HCT116 (cell line): ENCODE measurements at regions not wholly inside any gene's neighbourhood (a gene's known extent, or its start where the extent isn't known, plus 50 kb on each side); places are given as distances from the start of the nearest gene placed in this dataset.
A peak's percentile ranks its signal among the peaks of the same experiment; 100 is the strongest.

Source experiments
- ATAC-seq: fragments of 200-7000 bp; cut with Tn5 transposase; 2 replicates; pipeline ENCODE4 v1.9.1; 2020; ENCODE audit warnings: mild to moderate bottlenecking, moderate library complexity
- BruUV-seq: library from RNA; stranded (reverse); fragments of 400-500 nt; replicated peaks from 2 replicates; lab custom pipeline; 2021; lab: Mats Ljungman, UMichigan
- CTCF ChIA-PET: fragments of 300-600 bp; sonication (Branson Sonifier 250); formaldehyde crosslinking; loops from one replicate; lab custom pipeline; 2021; ENCODE audit warnings: antibody characterized with exemption; lab: Charles Lee
- POLR2A ChIA-PET: fragments of 300-600, 350-600 bp; sonication (Branson Sonifier 250); formaldehyde crosslinking; loops from one replicate; lab custom pipeline; 2021; ENCODE audit warnings: antibody characterized with exemption; lab: Charles Lee
- RAD21 ChIA-PET, 2 experiments: fragments of 300-600 bp; sonication (Branson Sonifier 250); formaldehyde crosslinking; loops; one replicate each; lab custom pipeline; 2023; ENCODE audit warnings: low total read pairs in 2 of 2; ENCODE audit not compliant: uncharacterized antibody in 2 of 2, unreplicated experiment in 2 of 2, low non-redundant PET in 1 of 2; lab: Charles Lee
- DNase-seq: peaks from one replicate; pipeline ENCODE4 v3.0.0-alpha.2; 2010; ENCODE audit warnings: low read depth, low spot score
- H2AFZ ChIP-seq: fragments of 200-600 bp; shearing (Covaris generic), sonication (generic); 2 replicates; pipeline ENCODE4 v1.6.1; 2017; ENCODE audit warnings: low read depth, mixed run types, mixed read lengths, antibody characterized with exemption, low read length; ENCODE audit not compliant: poor library complexity, severe bottlenecking
- H3K27ac ChIP-seq: 2 replicates; pipeline ENCODE4 v1.5.1; 2012; ENCODE audit warnings: low read depth, low read length
- H3K27me3 ChIP-seq: fragments of 200-600 bp; sonication (generic); 2 replicates; pipeline ENCODE4 v1.6.1; 2016; ENCODE audit warnings: mixed run types, low read length, mixed read lengths; ENCODE audit not compliant: insufficient read depth
- H3K36me3 ChIP-seq, 2 experiments: fragments of 200-500 bp in 1 of 2; fragments of 200-600 bp in 1 of 2; sonication (Bioruptor generic) in 1 of 2; sonication (generic) in 1 of 2; 2 replicates each; pipeline versions ENCODE4 v1.5.1 to v1.6.1; 2014 to 2016; ENCODE audit warnings: low read length in 2 of 2, inconsistent platforms in 1 of 2, mixed read lengths in 1 of 2, mixed run types in 1 of 2; ENCODE audit not compliant: insufficient read depth in 2 of 2, control insufficient read depth in 1 of 2
- H3K4me1 ChIP-seq, 2 experiments: fragments of 200-600 bp in 1 of 2; sonication (generic) in 1 of 2; 2 replicates each; pipeline versions ENCODE4 v1.5.1 to v1.6.1; 2012 to 2017; ENCODE audit warnings: low read length in 2 of 2, inconsistent platforms in 1 of 2, mild to moderate bottlenecking in 1 of 2, mixed read lengths in 1 of 2, mixed run types in 1 of 2, moderate library complexity in 1 of 2; ENCODE audit not compliant: insufficient read depth in 2 of 2, control insufficient read depth in 1 of 2
- H3K4me2 ChIP-seq: fragments of 200-600 bp; sonication (generic); 2 replicates; pipeline ENCODE4 v1.6.1; 2017; ENCODE audit warnings: mixed run types, low read length, mixed read lengths
- H3K4me3 ChIP-seq, 2 experiments: fragments of 200-600 bp in 1 of 2; sonication (generic) in 1 of 2; replicated peaks in 1 of 2; 2 replicates each; pipeline ENCODE4 v1.5.1; 2011 to 2016; ENCODE audit warnings: low read length in 2 of 2, control low read depth in 1 of 2, low read depth in 1 of 2, mild to moderate bottlenecking in 1 of 2, mixed read lengths in 1 of 2, mixed run types in 1 of 2
- H3K79me2 ChIP-seq: fragments of 200-600 bp; sonication (generic); 2 replicates; pipeline ENCODE4 v1.6.1; 2017; ENCODE audit warnings: mild to moderate bottlenecking, mixed run types, low read length, moderate library complexity, mixed read lengths; ENCODE audit not compliant: insufficient read depth
- H3K9ac ChIP-seq: fragments of 200-600 bp; sonication (generic); 2 replicates; pipeline ENCODE4 v1.6.1; 2016; ENCODE audit warnings: low read length, mixed read lengths
- H3K9me2 ChIP-seq: fragments of 200-600 bp; sonication (generic), shearing (Covaris generic); 2 replicates; pipeline ENCODE4 v1.6.1; 2017; ENCODE audit warnings: mixed run types, mild to moderate bottlenecking, moderate library complexity; ENCODE audit not compliant: insufficient read depth
- H3K9me3 ChIP-seq, 2 experiments: fragments of 200-500 bp in 1 of 2; fragments of 200-600 bp in 1 of 2; sonication (Bioruptor generic) in 1 of 2; sonication (generic) in 1 of 2; 2 replicates each; pipeline ENCODE4 v1.6.1; 2014 to 2017; ENCODE audit warnings: low read length in 2 of 2, mixed read lengths in 2 of 2, inconsistent platforms in 1 of 2, low read depth in 1 of 2, mild to moderate bottlenecking in 1 of 2, mixed run types in 1 of 2, moderate library complexity in 1 of 2; ENCODE audit not compliant: control insufficient read depth in 1 of 2, insufficient read depth in 1 of 2
- H4K20me1 ChIP-seq: fragments of 200-600 bp; sonication (generic), shearing (Covaris generic); 2 replicates; pipeline ENCODE4 v1.6.1; 2017; ENCODE audit warnings: mixed run types, mild to moderate bottlenecking, moderate library complexity; ENCODE audit not compliant: insufficient read depth
- CBX3 ChIP-seq: IDR thresholded peaks from 2 replicates; pipeline ENCODE4 v1.6.1; 2012; ENCODE audit warnings: low read depth
- FOSL1 ChIP-seq: IDR thresholded peaks from 2 replicates; pipeline ENCODE4 v1.6.1; 2012; ENCODE audit warnings: low read depth
- JUND ChIP-seq: IDR thresholded peaks from 2 replicates; pipeline ENCODE4 v1.6.1; 2012
- POLR2A ChIP-seq: IDR thresholded peaks from 2 replicates; pipeline ENCODE4 v1.7.0; 2011; ENCODE audit warnings: borderline replicate concordance; ENCODE audit not compliant: insufficient read depth, insufficient read length; ENCODE audit errors: extremely low read depth
- RAD21 ChIP-seq: IDR thresholded peaks from 2 replicates; pipeline ENCODE4 v1.6.1; 2012; ENCODE audit warnings: low read depth, mild to moderate bottlenecking
- SP1 ChIP-seq: IDR thresholded peaks from 2 replicates; pipeline ENCODE4 v1.6.1; 2012; ENCODE audit warnings: low read depth
- ZFX ChIP-seq: fragments of 450-650 bp; IDR thresholded peaks from 2 replicates; pipeline ENCODE4 v1.6.1; 2017
- intact Hi-C: fragments of 100-400 bp; cut with micrococcal nuclease; formaldehyde crosslinking; loops from 2 replicates; pipeline ENCODE4 v1.10.0; 2022
- TF ChIP-seq, protein P1 (sequence below): IDR thresholded peaks from 2 replicates; pipeline ENCODE4 v1.6.1; 2012

GRCh38 chr12:75951399-75952278 lies 79.9 kb downstream of the PHLDA1 start:
- CTCF ChIA-PET = no interaction called here
- RAD21 ChIA-PET = interaction anchor here in 1 of 2 experiments (0.6 kb wide), 1 partner anchor 67 kb away, joined by 6 read pairs; no protein-coding TSS in a partner anchor

GRCh38 chr12:75947156-75947723 lies 84.3 kb downstream of the PHLDA1 start:
- TF ChIP-seq CBX3 (no peak), JUND (0 out of 2 replicates have a peak, but pooled peaks have one; percentile 21), ZFX (no peak), SP1 (0 out of 2 replicates have a peak, but pooled peaks have one; percentile 6), FOSL1 (0 out of 2 replicates have a peak, but pooled peaks have one; percentile 15), RAD21 (no peak)
- TF ChIP-seq, protein P1, sequence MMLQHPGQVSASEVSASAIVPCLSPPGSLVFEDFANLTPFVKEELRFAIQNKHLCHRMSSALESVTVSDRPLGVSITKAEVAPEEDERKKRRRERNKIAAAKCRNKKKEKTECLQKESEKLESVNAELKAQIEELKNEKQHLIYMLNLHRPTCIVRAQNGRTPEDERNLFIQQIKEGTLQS = no peak
- H3K79me2 ChIP-seq = no peaks in the 10 kb centered on the region; the same call in 1 of the 2 replicates
- peak overlapping the region; percentile 59 for H3K9ac ChIP-seq
- DNase-seq (no peak), ATAC-seq (peak; percentile 43)
- H3K4me3 ChIP-seq = no peak overlapping the region
- H3K27ac ChIP-seq = peak overlapping the region; percentile 100
- ChIA-PET RAD21 (no interaction called here), CTCF (no interaction called here), POLR2A (interaction anchor here (0.6 to 1.9 kb wide), 8 partner anchors 54 to 84 kb away, joined by 3 to 4 read pairs (median 3); partner anchors contain the start of gene PHLDA1)
- H4K20me1 ChIP-seq = no peaks in the 10 kb centered on the region
- H3K9me3 ChIP-seq = no peaks in the 10 kb centered on the region
- H3K9me2 ChIP-seq = no peaks in the 10 kb centered on the region
- H3K27me3 ChIP-seq = no peaks in the 10 kb centered on the region
- intact Hi-C loops = loop anchor here (10.0 kb wide), 1 partner anchor 122 kb away; no protein-coding TSS in a partner anchor
- peak overlapping the region; percentile 50 for H3K4me2 ChIP-seq
- no peaks in the 10 kb centered on the region for H3K36me3 ChIP-seq
- peaks cover 71 to 85% of the 10 kb centered on the region in 2 experiments for H3K4me1 ChIP-seq
- no peak overlapping the region for H2AFZ ChIP-seq
- BruUV-seq = no TSS peak

More at GRCh38 chr12:75951399-75952278, 79.9 kb downstream of the PHLDA1 start:
- Histone ChIP-seq H3K79me2 (no peaks in the 10 kb centered on the region; the same call in 1 of the 2 replicates), H3K9me3 (no peaks in the 10 kb centered on the region), H2AFZ (no peak overlapping the region), H3K9me2 (no peaks in the 10 kb centered on the region), H3K27me3 (no peaks in the 10 kb centered on the region), H3K9ac (peak overlapping the region; percentile 69)
- intact Hi-C loops = loop anchor here (2.0 to 10.0 kb wide), 2 partner anchors 69 to 297 kb away; no protein-coding TSS in a partner anchor
- no peak for TF ChIP-seq POLR2A
- TF ChIP-seq, all 23 proteins: peak for 0
- Histone ChIP-seq H3K4me2 (peak overlapping the region; percentile 46; the same call in 1 of the 2 replicates), H3K36me3 (no peaks in the 10 kb centered on the region), H3K4me3 (no peak overlapping the region), H3K27ac (peak overlapping the region; percentile 100), H4K20me1 (no peaks in the 10 kb centered on the region), H3K4me1 (peaks cover 75 to 91% of the 10 kb centered on the region in 2 experiments)
- no TSS peak for BruUV-seq
- ATAC-seq (no peak), DNase-seq (no peak)
- POLR2A ChIA-PET = interaction anchor here (0.8 kb wide), 1 partner anchor 126 kb away, joined by 3 read pairs; no protein-coding TSS in a partner anchor
